ENCODE measurements at regions not wholly inside any gene's neighbourhood (a gene's known extent, or its start where the extent isn't known, plus 50 kb on each side); places are given as distances from the start of the nearest gene placed in this dataset.

GRCh38 chr1:58883037-58883887 is 99.4 kb upstream of the JUN start:
- Histone ChIP-seq H3K4me3 (no peak overlapping the region), H3K4me1 (peaks cover 13 to 35% of the 10 kb centered on the region in 2 donors), H3K27me3 (no peaks in the 10 kb centered on the region), H3K9me3 (no peaks in the 10 kb centered on the region), H3K36me3 (no peaks in the 10 kb centered on the region), H3K27ac (peak overlapping the region; percentile 62 to 77)
- TF ChIP-seq CTCF (IDR thresholded peaks at IDR 0.05): no peak
- peak; percentile 63 to 91 for DNase-seq (ENCODE audit: low spot score in 2 of 2)
- intact Hi-C loops (cut with DNase I): loop anchor here (5.0 kb wide), 1 partner anchor 549 kb away; no protein-coding TSS in a partner anchor

GRCh38 chr1:58883888-58884482 is 100.1 kb upstream of the JUN start:
- Histone ChIP-seq H3K4me3 (no peak overlapping the region), H3K27ac (peak overlapping the region; percentile 77 to 91), H3K36me3 (no peaks in the 10 kb centered on the region), H3K4me1 (peaks cover 13 to 35% of the 10 kb centered on the region in 2 donors), H3K9me3 (no peaks in the 10 kb centered on the region), H3K27me3 (no peaks in the 10 kb centered on the region)
- DNase-seq (ENCODE audit: low spot score in 2 of 2): no peak
- TF ChIP-seq CTCF (IDR thresholded peaks at IDR 0.05): no peak
- intact Hi-C loops (cut with DNase I): loop anchor here (5.0 kb wide), 1 partner anchor 548 kb away; no protein-coding TSS in a partner anchor

DNA sequence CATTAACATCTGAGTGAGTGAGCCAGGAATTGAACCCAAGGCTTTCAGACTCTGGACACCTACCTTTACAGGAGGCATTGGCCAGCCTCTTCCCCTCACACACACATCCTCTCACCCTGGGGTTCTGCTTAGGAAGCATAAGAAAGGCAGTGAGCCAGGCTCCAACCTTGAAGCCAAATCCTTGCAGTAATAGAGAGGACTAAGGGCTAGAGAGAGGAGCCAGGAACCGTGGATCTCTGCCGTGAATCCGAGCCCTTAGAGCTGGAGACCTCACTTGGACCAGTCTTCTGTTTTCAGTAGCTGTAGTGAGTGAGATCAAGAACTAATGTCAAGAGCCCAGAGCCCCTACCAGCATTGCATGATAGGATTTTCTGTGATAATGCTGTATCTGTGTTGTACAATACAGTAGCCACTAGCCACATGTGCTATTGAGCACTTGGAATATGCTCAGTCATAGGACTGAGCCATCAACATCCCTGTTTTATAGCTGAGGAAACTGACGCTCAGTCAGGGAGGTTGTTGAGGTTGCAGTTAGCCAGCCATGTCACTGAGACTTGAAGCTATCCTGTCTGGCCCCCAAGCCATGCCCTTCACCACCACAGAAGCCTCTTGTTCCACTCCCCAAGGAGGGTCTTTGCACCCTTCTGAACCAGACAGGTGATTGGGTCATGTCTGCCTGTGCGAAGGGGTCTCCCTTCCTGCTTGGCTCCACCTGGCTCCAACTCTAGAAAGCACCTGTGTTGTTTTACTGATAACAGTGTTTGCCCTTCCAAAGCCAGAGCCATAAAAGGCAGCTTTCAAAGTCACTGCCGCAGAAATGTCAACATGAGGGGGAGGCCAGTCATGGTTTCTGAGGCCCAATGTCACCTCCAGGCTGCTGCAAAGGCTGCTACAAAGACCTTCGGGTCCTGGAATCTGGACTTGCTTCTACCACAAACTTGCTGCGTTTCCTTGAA is 101.1 kb upstream of the JUN start:
- intact Hi-C loops (cut with DNase I): loop anchor here (5.0 kb wide), 2 partner anchors 98 to 547 kb away; no protein-coding TSS in a partner anchor
- no peak for TF ChIP-seq CTCF (IDR thresholded peaks at IDR 0.05)
- peak overlapping the region; percentile 77 to 91 for H3K27ac ChIP-seq
- DNase-seq (ENCODE audit: low spot score in 2 of 2): no peak
- no peak overlapping the region for H3K4me3 ChIP-seq
- no peaks in the 10 kb centered on the region for H3K27me3 ChIP-seq
- peaks cover 13 to 39% of the 10 kb centered on the region in 2 donors for H3K4me1 ChIP-seq
- H3K36me3 ChIP-seq: no peaks in the 10 kb centered on the region
- no peaks in the 10 kb centered on the region for H3K9me3 ChIP-seq

DNA sequence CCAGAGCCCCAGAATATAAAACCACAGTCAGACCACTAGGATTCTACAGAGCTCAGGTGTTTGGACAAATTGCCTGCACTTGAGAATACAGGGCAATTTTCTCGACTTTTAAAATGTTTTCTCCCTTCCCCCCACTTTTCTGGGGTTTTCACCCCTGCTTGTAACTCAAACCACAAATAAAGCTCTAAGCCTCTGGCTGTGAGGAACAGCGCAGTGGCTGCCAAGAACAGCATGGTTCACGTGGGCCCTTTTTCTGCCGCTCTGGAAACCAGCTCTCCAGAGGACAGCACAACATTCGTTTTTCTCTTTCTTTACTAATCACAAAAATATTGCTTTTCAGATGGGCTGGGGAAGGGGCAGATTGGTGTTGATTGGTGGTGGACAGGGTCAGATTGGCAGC is 102.2 kb upstream of the JUN start:
- H3K27me3 ChIP-seq: no peaks in the 10 kb centered on the region
- TF ChIP-seq CTCF (IDR thresholded peaks at IDR 0.05): no peak
- intact Hi-C loops (cut with DNase I): loop anchor here (2.0 to 5.0 kb wide), 3 partner anchors 17 to 99 kb away; no protein-coding TSS in a partner anchor
- DNase-seq (ENCODE audit: low spot score in 2 of 2): no peak
- H3K4me3 ChIP-seq: peak overlapping the region in 1 of 2 donors; percentile 25
- peak overlapping the region; percentile 77 to 91 for H3K27ac ChIP-seq
- peaks cover 13 to 39% of the 10 kb centered on the region in 2 donors for H3K4me1 ChIP-seq
- H3K36me3 ChIP-seq: no peaks in the 10 kb centered on the region
- no peaks in the 10 kb centered on the region for H3K9me3 ChIP-seq

DNA sequence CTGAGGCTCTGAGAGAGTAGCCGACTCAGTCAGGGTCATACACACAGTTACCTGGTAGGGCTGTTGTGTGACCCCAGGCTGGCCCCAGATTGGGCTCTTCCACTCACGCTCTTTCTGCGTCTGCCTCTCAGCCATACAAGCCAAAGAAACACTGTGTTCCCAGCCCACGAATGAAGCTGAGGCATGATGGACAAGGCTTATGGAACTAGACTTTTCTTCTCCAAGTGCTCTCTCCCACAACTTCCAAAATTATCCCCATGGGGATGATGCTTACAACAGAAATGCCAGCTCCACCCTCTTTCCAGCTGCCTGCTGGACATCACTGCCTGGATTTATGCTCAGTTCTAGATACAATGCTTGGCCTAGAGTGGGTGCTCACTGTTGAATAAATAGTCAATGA is 102.8 kb upstream of the JUN start:
- Histone ChIP-seq H3K27me3 (no peaks in the 10 kb centered on the region), H3K36me3 (no peaks in the 10 kb centered on the region), H3K27ac (peak overlapping the region; percentile 77 to 91), H3K4me1 (peaks cover 13 to 39% of the 10 kb centered on the region in 2 donors), H3K9me3 (no peaks in the 10 kb centered on the region), H3K4me3 (peak overlapping the region in 1 of 2 donors; percentile 25)
- peak in 1 of 2 donors; percentile 77 for DNase-seq (ENCODE audit: low spot score in 2 of 2)
- intact Hi-C loops (cut with DNase I): loop anchor here (2.0 to 5.0 kb wide), 3 partner anchors 16 to 99 kb away; no protein-coding TSS in a partner anchor
- no peak for TF ChIP-seq CTCF (IDR thresholded peaks at IDR 0.05)

All from ascending aorta (tissue), 2 donors.